K562 (cell line): ENCODE measurements at regions not wholly inside any gene's neighbourhood (a gene's known extent, or its start where the extent isn't known, plus 50 kb on each side); places are given as distances from the start of the nearest gene placed in this dataset.

Source experiments
- ATAC-seq: fragments of 200-7000 bp; cut with Tn5 transposase; 3 replicates; pipeline ENCODE4 v1.9.1; 2020; ENCODE audit warnings: moderate library complexity
- BruUV-seq: library from RNA; stranded (reverse); fragments of 400-500 nt; replicated peaks from 2 replicates; lab custom pipeline; 2021; lab: Mats Ljungman, UMichigan
- CTCF ChIA-PET: fragments of 300-600 bp; formaldehyde crosslinking; extraction: SDS; loops from one replicate; lab custom pipeline; 2021; ENCODE audit warnings: low intra/inter-chr PET ratio; lab: Yijun Ruan, JAX
- POLR2A ChIA-PET: fragments of 300-600, 350-650 bp; sonication (Branson Sonifier 250); formaldehyde crosslinking; extraction: SDS; loops from one replicate; lab custom pipeline; 2021; ENCODE audit warnings: antibody characterized with exemption, inconsistent platforms; lab: Yijun Ruan, JAX
- DNase-seq, 4 experiments: peaks; one replicate each; pipeline versions ENCODE4 v3.0.0 to v3.0.0-alpha.2; 2011 to 2018; ENCODE audit warnings: low spot score in 3 of 4, mixed read lengths in 3 of 4; ENCODE audit errors: extremely low read depth in 1 of 4
- FAIRE-seq: peaks from 2 replicates; lab custom pipeline; 2011; peaks lifted over from hg19 to GRCh38; lab: Jason Lieb, UNC
- H2AFZ ChIP-seq: 2 replicates; pipeline ENCODE4 v1.6.0; 2011; ENCODE audit warnings: low read depth, low read length, control low read depth, inconsistent platforms
- H3K27ac ChIP-seq: fragments of 200-600 bp; 3 replicates; pipeline ENCODE4 v1.8.0; 2011; ENCODE audit warnings: low read depth, mild to moderate bottlenecking, control low read depth, inconsistent platforms, low read length, moderate library complexity, mixed read lengths; ENCODE audit errors: extremely low read depth
- H3K27me3 ChIP-seq, 2 experiments: fragments of 300-600 bp in 1 of 2; 2 replicates in 1 of 2; 3 replicates in 1 of 2; pipeline versions ENCODE4 v1.6.0 to v1.8.0; 2011; ENCODE audit warnings: inconsistent platforms in 2 of 2, low read length in 2 of 2, mild to moderate bottlenecking in 1 of 2, mixed read lengths in 1 of 2, moderate library complexity in 1 of 2; ENCODE audit not compliant: control insufficient read depth in 2 of 2, insufficient read depth in 2 of 2
- H3K36me3 ChIP-seq: fragments of 300-600 bp; 3 replicates; pipeline ENCODE4 v1.8.0; 2011; ENCODE audit warnings: mild to moderate bottlenecking, low read length, inconsistent platforms; ENCODE audit not compliant: control insufficient read depth, insufficient read depth
- H3K4me1 ChIP-seq, 2 experiments: fragments of 200-600 bp in 1 of 2; replicated peaks in 1 of 2; 2 replicates in 1 of 2; 3 replicates in 1 of 2; pipeline versions ENCODE4 v1.5.1 to v1.8.0; 2011; ENCODE audit warnings: inconsistent platforms in 2 of 2, low read length in 2 of 2, mild to moderate bottlenecking in 1 of 2, mixed read lengths in 1 of 2, moderate library complexity in 1 of 2; ENCODE audit not compliant: control insufficient read depth in 2 of 2, insufficient read depth in 2 of 2
- H3K4me2 ChIP-seq: 2 replicates; pipeline ENCODE4 v1.6.1; 2011; ENCODE audit warnings: low read length, control low read depth, inconsistent platforms, mixed read lengths; ENCODE audit not compliant: insufficient read depth
- H3K4me3 ChIP-seq: fragments of 200-600 bp; sonication (generic), shearing (Covaris generic); 2 replicates; pipeline ENCODE4 v1.5.1; 2016; ENCODE audit warnings: control low read depth, inconsistent platforms
- H3K79me2 ChIP-seq: fragments of 200-600 bp; 3 replicates; pipeline ENCODE4 v1.8.0; 2011; ENCODE audit warnings: low read length, inconsistent platforms; ENCODE audit not compliant: control insufficient read depth, insufficient read depth
- H3K9ac ChIP-seq, 2 experiments: 2 replicates each; pipeline versions ENCODE4 v1.6.0 to v1.6.1; 2011; ENCODE audit warnings: low read depth in 2 of 2, low read length in 2 of 2, control low read depth in 1 of 2, inconsistent platforms in 1 of 2, mild to moderate bottlenecking in 1 of 2, mixed read lengths in 1 of 2; ENCODE audit not compliant: insufficient read depth in 1 of 2
- H3K9me1 ChIP-seq: one replicate; pipeline ENCODE4 v1.6.0; 2011; ENCODE audit warnings: inconsistent platforms, mild to moderate bottlenecking, low read length, moderate library complexity; ENCODE audit not compliant: control insufficient read depth, insufficient read depth
- H3K9me3 ChIP-seq: replicated peaks from 2 replicates; pipeline ENCODE4 v1.5.1; 2011; ENCODE audit warnings: low read depth, low read length, inconsistent platforms; ENCODE audit not compliant: control insufficient read depth, insufficient read depth
- H4K20me1 ChIP-seq: replicated peaks from 2 replicates; pipeline ENCODE4 v1.6.1; 2011; ENCODE audit warnings: low read length, inconsistent platforms, mixed read lengths; ENCODE audit not compliant: control insufficient read depth, insufficient read depth
- BCOR ChIP-seq: fragments of 450-650 bp; IDR thresholded peaks from 2 replicates; pipeline ENCODE4 v1.6.1; 2016
- BRD9 ChIP-seq: fragments of 450-650 bp; IDR thresholded peaks from 2 replicates; pipeline ENCODE4 v1.6.1; 2018; ENCODE audit warnings: low read depth; ENCODE audit not compliant: partially characterized antibody
- FOXK2 ChIP-seq, 2 experiments: fragments of 450-650 bp; IDR thresholded peaks in 1 of 2; conservative IDR thresholded peaks in 1 of 2; 2 replicates each; pipeline ENCODE4 v1.6.1; 2016; ENCODE audit warnings: low read depth in 2 of 2, mild to moderate bottlenecking in 1 of 2
- FOXP1 ChIP-seq: sonication (generic); formaldehyde crosslinking; IDR thresholded peaks from 2 replicates; pipeline ENCODE4 v1.8.0; 2022; ENCODE audit warnings: mild to moderate bottlenecking, missing genetic modification reagents
- KAT8 ChIP-seq: fragments of 450-650 bp; IDR thresholded peaks from 2 replicates; pipeline ENCODE4 v1.6.1; 2016; ENCODE audit warnings: low read depth, mild to moderate bottlenecking
- MAX ChIP-seq: sonication (generic); formaldehyde crosslinking; IDR thresholded peaks from 2 replicates; pipeline ENCODE4 v1.9.0; 2022; ENCODE audit warnings: mild to moderate bottlenecking, missing genetic modification reagents
- PCBP2 ChIP-seq: fragments of 200-400 bp; formaldehyde crosslinking; IDR thresholded peaks from 2 replicates; pipeline ENCODE4 v1.6.1; 2018; ENCODE audit warnings: low read length, low read depth, mild to moderate bottlenecking, moderate library complexity; ENCODE audit not compliant: poor library complexity, severe bottlenecking
- PHB2 ChIP-seq: fragments of 450-650 bp; IDR thresholded peaks from 2 replicates; pipeline ENCODE4 v1.6.1; 2017; ENCODE audit warnings: low read depth
- RNF2 ChIP-seq: sonication (generic); IDR thresholded peaks from 2 replicates; pipeline ENCODE4 v1.6.1; 2016
- TFAP4 ChIP-seq: sonication (generic); formaldehyde crosslinking; IDR thresholded peaks from 2 replicates; pipeline ENCODE4 v1.8.0; 2022; ENCODE audit warnings: missing genetic modification reagents, mild to moderate bottlenecking, moderate library complexity, borderline replicate concordance
- TOE1 ChIP-seq, 2 experiments: fragments of 450-650 bp in 1 of 2; sonication (generic) in 1 of 2; formaldehyde crosslinking in 1 of 2; IDR thresholded peaks; 2 replicates each; pipeline versions ENCODE4 v1.7.1 to v1.8.0; 2016 to 2022; ENCODE audit warnings: borderline replicate concordance in 2 of 2, mild to moderate bottlenecking in 2 of 2, antibody characterized with exemption in 1 of 2, inconsistent platforms in 1 of 2, low read depth in 1 of 2, missing genetic modification reagents in 1 of 2, moderate library complexity in 1 of 2
- TRIM28 ChIP-seq: fragments of 450-650 bp; IDR thresholded peaks from 2 replicates; pipeline ENCODE4 v1.6.1; 2017
- ZNF3 ChIP-seq: fragments of 250-450 bp; sonication (Bioruptor Pico); IDR thresholded peaks from 2 replicates; pipeline ENCODE4 v1.5.0; 2021; ENCODE audit warnings: mild to moderate bottlenecking, moderate library complexity
- ZNF79 ChIP-seq: fragments of 250-450 bp; sonication (Bioruptor Pico); IDR thresholded peaks from 2 replicates; pipeline ENCODE4 v1.4.0; 2020; ENCODE audit warnings: low read depth, mild to moderate bottlenecking, moderate library complexity
- WGBS: fragments of 100-300 bp; shearing (Covaris generic); methylation state at CpG from one replicate; pipeline ENCODE4 v1.1.6; 2016; ENCODE audit warnings: low coverage, mixed read lengths; ENCODE audit not compliant: insufficient coverage; ENCODE audit errors: missing lambda C conversion rate; 5-methylcytosine and 5-hydroxymethylcytosine counted together
- in situ Hi-C: fragments of 300-500 bp; cut with MboI; formaldehyde crosslinking; loops from 4 replicates; pipeline ENCODE4 v1.15.0; 2018; ENCODE audit warnings: inconsistent platforms, mixed read lengths
- intact Hi-C: fragments of 100-400 bp; cut with micrococcal nuclease; formaldehyde crosslinking; loops from 2 replicates; pipeline ENCODE4 v1.14.2; 2022
- TF ChIP-seq, protein P1 (sequence below): fragments of 450-650 bp; IDR thresholded peaks from 2 replicates; pipeline ENCODE4 v1.6.1; 2016
- TF ChIP-seq, protein P2 (sequence below): fragments of 450-650 bp; formaldehyde crosslinking; IDR thresholded peaks from 2 replicates; pipeline ENCODE4 v1.4.0; 2022; ENCODE audit warnings: missing genetic modification characterization
- TF ChIP-seq, protein P3 (sequence below): IDR thresholded peaks from 3 replicates; pipeline ENCODE4 v1.6.1; 2011; ENCODE audit warnings: borderline replicate concordance, mild to moderate bottlenecking; ENCODE audit not compliant: insufficient read length, insufficient read depth

GRCh38 chr11:13862845-13863392, 99.6 kb upstream of the SPON1 start:
- Histone ChIP-seq H3K4me1 (no peaks in the 10 kb centered on the region), H3K4me2 (no peak overlapping the region), H3K36me3 (no peaks in the 10 kb centered on the region), H2AFZ (no peak overlapping the region), H3K9ac (no peak overlapping the region), H3K9me1 (no peaks in the 10 kb centered on the region), H3K27ac (no peak overlapping the region), H3K79me2 (no peaks in the 10 kb centered on the region), H4K20me1 (no peaks in the 10 kb centered on the region), H3K4me3 (no peak overlapping the region), H3K27me3 (no peaks in the 10 kb centered on the region), H3K9me3 (no peaks in the 10 kb centered on the region)
- intact Hi-C loops = no loop called here
- POLR2A ChIA-PET = interaction anchor here (0.6 kb wide), 1 partner anchor 13 kb away, joined by 4 read pairs; no protein-coding TSS in a partner anchor
- DNase-seq = no peak
- CTCF ChIA-PET = no interaction called here
- in situ Hi-C loops = no loop called here
- ATAC-seq = no peak
- FAIRE-seq = no peak
- TF ChIP-seq KAT8 (no peak), TRIM28 (no peak), BRD9 (no peak), MAX (no peak), FOXK2 (conservative IDR thresholded peaks at IDR 0.05 in 1 of 2, IDR thresholded peaks at IDR 0.05 in 1 of 2; ENCODE audit: low read depth in 2 of 2) (no peak), TFAP4 (CRISPR knock-in tag) (no peak), PCBP2 (no peak), ZNF3 (CRISPR knock-in tag) (no peak), FOXP1 (no peak), BCOR (no peak), PHB2 (no peak), ZNF79 (no peak), TOE1 (IDR thresholded peaks at IDR 0.05; ENCODE audit: borderline replicate concordance) (no peak), TOE1 (CRISPR knock-in tag; IDR thresholded peaks at IDR 0.05; ENCODE audit: borderline replicate concordance, low read depth) (no peak), RNF2 (no peak)
- TF ChIP-seq, protein P1, sequence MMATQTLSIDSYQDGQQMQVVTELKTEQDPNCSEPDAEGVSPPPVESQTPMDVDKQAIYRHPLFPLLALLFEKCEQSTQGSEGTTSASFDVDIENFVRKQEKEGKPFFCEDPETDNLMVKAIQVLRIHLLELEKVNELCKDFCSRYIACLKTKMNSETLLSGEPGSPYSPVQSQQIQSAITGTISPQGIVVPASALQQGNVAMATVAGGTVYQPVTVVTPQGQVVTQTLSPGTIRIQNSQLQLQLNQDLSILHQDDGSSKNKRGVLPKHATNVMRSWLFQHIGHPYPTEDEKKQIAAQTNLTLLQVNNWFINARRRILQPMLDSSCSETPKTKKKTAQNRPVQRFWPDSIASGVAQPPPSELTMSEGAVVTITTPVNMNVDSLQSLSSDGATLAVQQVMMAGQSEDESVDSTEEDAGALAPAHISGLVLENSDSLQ = no peak
- TF ChIP-seq, protein P2, sequence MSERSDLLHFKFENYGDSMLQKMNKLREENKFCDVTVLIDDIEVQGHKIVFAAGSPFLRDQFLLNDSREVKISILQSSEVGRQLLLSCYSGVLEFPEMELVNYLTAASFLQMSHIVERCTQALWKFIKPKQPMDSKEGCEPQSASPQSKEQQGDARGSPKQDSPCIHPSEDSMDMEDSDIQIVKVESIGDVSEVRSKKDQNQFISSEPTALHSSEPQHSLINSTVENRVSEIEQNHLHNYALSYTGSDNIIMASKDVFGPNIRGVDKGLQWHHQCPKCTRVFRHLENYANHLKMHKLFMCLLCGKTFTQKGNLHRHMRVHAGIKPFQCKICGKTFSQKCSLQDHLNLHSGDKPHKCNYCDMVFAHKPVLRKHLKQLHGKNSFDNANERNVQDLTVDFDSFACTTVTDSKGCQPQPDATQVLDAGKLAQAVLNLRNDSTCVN (CRISPR knock-in tag) = no peak
- TF ChIP-seq, protein P3, sequence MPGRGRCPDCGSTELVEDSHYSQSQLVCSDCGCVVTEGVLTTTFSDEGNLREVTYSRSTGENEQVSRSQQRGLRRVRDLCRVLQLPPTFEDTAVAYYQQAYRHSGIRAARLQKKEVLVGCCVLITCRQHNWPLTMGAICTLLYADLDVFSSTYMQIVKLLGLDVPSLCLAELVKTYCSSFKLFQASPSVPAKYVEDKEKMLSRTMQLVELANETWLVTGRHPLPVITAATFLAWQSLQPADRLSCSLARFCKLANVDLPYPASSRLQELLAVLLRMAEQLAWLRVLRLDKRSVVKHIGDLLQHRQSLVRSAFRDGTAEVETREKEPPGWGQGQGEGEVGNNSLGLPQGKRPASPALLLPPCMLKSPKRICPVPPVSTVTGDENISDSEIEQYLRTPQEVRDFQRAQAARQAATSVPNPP = no peak
- TF ChIP-seq, all 486 proteins: peak for 0
- BruUV-seq = no TSS peak
- WGBS = 22% methylated on average over 3 of the region's 3 CpGs
